ENCODE measurements at regions not wholly inside any gene's neighbourhood (a gene's known extent, or its start where the extent isn't known, plus 50 kb on each side); places are given as distances from the start of the nearest gene placed in this dataset.

- Histone ChIP-seq H3K4me1 (ENCODE audit: control insufficient read depth in 5 of 5, insufficient read depth in 5 of 5, low read length in 5 of 5) (no peaks in the 10 kb centered on the region), H3K4me3 (no peak overlapping the region), H3K9me3 (ENCODE audit: control insufficient read depth in 4 of 4, insufficient read depth in 3 of 4, low read length in 3 of 4) (peaks cover 0 to 12% (median 0%) of the 10 kb centered on the region in 4 donors), H3K36me3 (ENCODE audit: control insufficient read depth in 4 of 4, insufficient read depth in 4 of 4, low read length in 4 of 4) (no peaks in the 10 kb centered on the region), H3K9ac (ENCODE audit: insufficient read depth in 1 of 2, low read length in 2 of 2) (no peak overlapping the region), H3K27ac (ENCODE audit: low read depth in 1 of 2, low read length in 1 of 2) (no peak overlapping the region), H3K27me3 (ENCODE audit: control insufficient read depth in 3 of 3, insufficient read depth in 3 of 3, low read length in 2 of 3) (no peaks in the 10 kb centered on the region)
- TF ChIP-seq CTCF (IDR thresholded peaks at IDR 0.05; ENCODE audit: control extremely low read depth, extremely low read depth), result no peak
- 94 to 96% methylated on average over 20 of the region's 20 CpGs for WGBS, 2 donors
- ATAC-seq (ENCODE audit: insufficient read depth, low FRiP score), result no peak
- no peak for DNase-seq
These were observed 92.7 kb upstream of the PPP2R3B start for GRCh38 chrX:479273-479981.

GRCh38 chrX:480861-481417 is 94.2 kb upstream of the PPP2R3B start:
- H3K9me3 ChIP-seq (ENCODE audit: control insufficient read depth in 4 of 4, insufficient read depth in 3 of 4, low read length in 3 of 4), result peaks cover 0 to 8% (median 0%) of the 10 kb centered on the region in 4 donors

GRCh38 chrX:482192-482701 is 95.5 kb upstream of the PPP2R3B start:
- Histone ChIP-seq H3K9me3 (ENCODE audit: control insufficient read depth in 4 of 4, insufficient read depth in 3 of 4, low read length in 3 of 4) (peaks cover 0 to 4% (median 0%) of the 10 kb centered on the region in 4 donors), H3K4me3 (no peak overlapping the region), H3K27me3 (ENCODE audit: control insufficient read depth in 3 of 3, insufficient read depth in 3 of 3, low read length in 2 of 3) (no peaks in the 10 kb centered on the region), H3K9ac (ENCODE audit: insufficient read depth in 1 of 2, low read length in 2 of 2) (no peak overlapping the region), H3K36me3 (ENCODE audit: control insufficient read depth in 4 of 4, insufficient read depth in 4 of 4, low read length in 4 of 4) (no peaks in the 10 kb centered on the region), H3K4me1 (ENCODE audit: control insufficient read depth in 5 of 5, insufficient read depth in 5 of 5, low read length in 5 of 5) (no peaks in the 10 kb centered on the region), H3K27ac (ENCODE audit: low read depth in 1 of 2, low read length in 1 of 2) (no peak overlapping the region)
- DNase-seq, result no peak
- ATAC-seq (ENCODE audit: insufficient read depth, low FRiP score), result no peak
- WGBS, 2 donors, result 62 to 65% methylated on average over 13 of the region's 13 CpGs
- TF ChIP-seq CTCF (IDR thresholded peaks at IDR 0.05; ENCODE audit: control extremely low read depth, extremely low read depth), result no peak

More at GRCh38 chrX:480861-481417, 94.2 kb upstream of the PPP2R3B start:
- no peaks in the 10 kb centered on the region for H3K4me1 ChIP-seq (ENCODE audit: control insufficient read depth in 5 of 5, insufficient read depth in 5 of 5, low read length in 5 of 5)
- ATAC-seq (ENCODE audit: insufficient read depth, low FRiP score) (no peak), DNase-seq (no peak)
- no peak for TF ChIP-seq CTCF (IDR thresholded peaks at IDR 0.05; ENCODE audit: control extremely low read depth, extremely low read depth)
- no peaks in the 10 kb centered on the region for H3K36me3 ChIP-seq (ENCODE audit: control insufficient read depth in 4 of 4, insufficient read depth in 4 of 4, low read length in 4 of 4)
- H3K27me3 ChIP-seq (ENCODE audit: control insufficient read depth in 3 of 3, insufficient read depth in 3 of 3, low read length in 2 of 3), result no peaks in the 10 kb centered on the region
- 93 to 95% methylated on average over 7 of the region's 7 CpGs for WGBS, 2 donors
- H3K27ac ChIP-seq (ENCODE audit: low read depth in 1 of 2, low read length in 1 of 2), result no peak overlapping the region
- no peak overlapping the region for H3K4me3 ChIP-seq
- H3K9ac ChIP-seq (ENCODE audit: insufficient read depth in 1 of 2, low read length in 2 of 2), result no peak overlapping the region

Data from lung (tissue), 11 donors.